ENCODE measurements at regions not wholly inside any gene's neighbourhood (a gene's known extent, or its start where the extent isn't known, plus 50 kb on each side); places are given as distances from the start of the nearest gene placed in this dataset.

- TF ChIP-seq CTCF (IDR thresholded peaks at IDR 0.05; ENCODE audit: control extremely low read depth, extremely low read depth, low read depth, missing control alignments) = no peak
- ChIA-PET POLR2A (no interaction called here), CTCF (interaction anchor here (1.3 to 1.6 kb wide), 2 partner anchors 15 to 438 kb away, joined by 3 to 4 read pairs; partner anchors contain the start of gene RPP40)
- no peak for DNase-seq (ENCODE audit: extremely low spot score)
Observed at GRCh38 chr6:4565301-4566250, 210.6 kb upstream of the CDYL start.

GRCh38 chr6:4564801-4565271, 211.4 kb upstream of the CDYL start:
- CTCF ChIA-PET = interaction anchor here (1.3 to 1.6 kb wide), 2 partner anchors 14 to 439 kb away, joined by 3 to 4 read pairs; partner anchors contain the start of gene RPP40
- TF ChIP-seq CTCF (IDR thresholded peaks at IDR 0.05; ENCODE audit: control extremely low read depth, extremely low read depth, low read depth, missing control alignments) = no peak
- POLR2A ChIA-PET = no interaction called here
- no peak for DNase-seq (ENCODE audit: extremely low spot score)

- TF ChIP-seq CTCF (IDR thresholded peaks at IDR 0.05; ENCODE audit: control extremely low read depth, extremely low read depth, low read depth, missing control alignments) = no peak
- no peak for DNase-seq (ENCODE audit: extremely low spot score)
- CTCF ChIA-PET = no interaction called here
- POLR2A ChIA-PET = no interaction called here
Observed at GRCh38 chr6:4563877-4564276, 212.3 kb upstream of the CDYL start.

- CTCF ChIA-PET = no interaction called here
- TF ChIP-seq CTCF (IDR thresholded peaks at IDR 0.05; ENCODE audit: control extremely low read depth, extremely low read depth, low read depth, missing control alignments) = no peak
- POLR2A ChIA-PET = no interaction called here
- DNase-seq (ENCODE audit: extremely low spot score) = no peak
Observed at GRCh38 chr6:4563156-4563555, 213.0 kb upstream of the CDYL start.

GRCh38 chr6:4561773-4562400, 214.3 kb upstream of the CDYL start:
- CTCF ChIA-PET = no interaction called here
- TF ChIP-seq CTCF (IDR thresholded peaks at IDR 0.05; ENCODE audit: control extremely low read depth, extremely low read depth, low read depth, missing control alignments) = no peak

GRCh38 chr6:4561078-4561435, 215.1 kb upstream of the CDYL start:
- DNase-seq (ENCODE audit: extremely low spot score) = no peak
- ChIA-PET POLR2A (no interaction called here), CTCF (no interaction called here)
- no peak for TF ChIP-seq CTCF (IDR thresholded peaks at IDR 0.05; ENCODE audit: control extremely low read depth, extremely low read depth, low read depth, missing control alignments)

More at GRCh38 chr6:4561773-4562400, 214.3 kb upstream of the CDYL start:
- DNase-seq (ENCODE audit: extremely low spot score) = no peak
- POLR2A ChIA-PET = no interaction called here

Measured in GM10248 (cell line).